VCaP (cell line): ENCODE measurements at regions not wholly inside any gene's neighbourhood (a gene's known extent, or its start where the extent isn't known, plus 50 kb on each side); places are given as distances from the start of the nearest gene placed in this dataset.

Experiments used
- H3K27ac ChIP-seq: fragments of 450-650 bp; 2 replicates; pipeline ENCODE4 v1.5.1; 2017
- CTCF ChIP-seq: fragments of 450-650 bp; conservative IDR thresholded peaks from 2 replicates; pipeline ENCODE4 v1.5.1; 2017; ENCODE audit warnings: mild to moderate bottlenecking, moderate library complexity

- no peak for TF ChIP-seq CTCF
- H3K27ac ChIP-seq = no peak overlapping the region
Measured at GRCh38 chr9:15086778-15087324, 176.6 kb upstream of the FREM1 start.

- no peak overlapping the region for H3K27ac ChIP-seq
- no peak for TF ChIP-seq CTCF
Measured at GRCh38 chr9:15086156-15086763, 176.0 kb upstream of the FREM1 start.

GRCh38 chr9:15081021-15081753 is 171.0 kb upstream of the FREM1 start:
- no peak overlapping the region for H3K27ac ChIP-seq
- no peak for TF ChIP-seq CTCF

GRCh38 chr9:15080401-15080800 is 170.2 kb upstream of the FREM1 start:
- TF ChIP-seq CTCF = no peak
- H3K27ac ChIP-seq = no peak overlapping the region

GRCh38 chr9:15079989-15080388 is 169.8 kb upstream of the FREM1 start:
- H3K27ac ChIP-seq = no peak overlapping the region
- TF ChIP-seq CTCF = no peak

GRCh38 chr9:15077946-15078729 is 167.9 kb upstream of the FREM1 start:
- H3K27ac ChIP-seq = no peak overlapping the region
- no peak for TF ChIP-seq CTCF

GRCh38 chr9:15073620-15074019 is 163.4 kb upstream of the FREM1 start:
- no peak for TF ChIP-seq CTCF
- no peak overlapping the region for H3K27ac ChIP-seq
